ENCODE measurements at regions not wholly inside any gene's neighbourhood (a gene's known extent, or its start where the extent isn't known, plus 50 kb on each side); places are given as distances from the start of the nearest gene placed in this dataset.
"Not testable (repeated sequence)": the region's sequence is repeated elsewhere in the genome, so short reads cannot be mapped to it uniquely, and the experiment has no call there.

DNA sequence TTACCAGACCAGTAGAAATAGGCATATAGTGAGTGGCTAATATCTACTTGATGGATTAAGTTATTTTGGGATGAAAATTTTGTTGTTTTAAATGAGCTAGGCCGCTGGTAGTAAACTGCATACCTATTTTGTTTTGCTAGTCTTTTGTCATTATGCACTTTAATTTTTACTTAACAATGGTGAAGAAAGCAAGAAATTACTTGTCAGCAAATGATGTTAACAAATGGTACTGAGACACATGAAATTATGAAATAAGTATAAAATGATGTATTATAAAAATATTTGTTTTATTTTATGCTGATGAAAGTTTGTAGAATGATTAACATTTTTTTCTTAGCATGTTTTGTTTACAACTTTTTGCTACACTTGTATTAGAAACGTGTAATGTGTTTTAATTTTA is 807.7 kb downstream of the TBC1D32 start:
- intact Hi-C loops (cut with micrococcal nuclease): no loop called here

DNA sequence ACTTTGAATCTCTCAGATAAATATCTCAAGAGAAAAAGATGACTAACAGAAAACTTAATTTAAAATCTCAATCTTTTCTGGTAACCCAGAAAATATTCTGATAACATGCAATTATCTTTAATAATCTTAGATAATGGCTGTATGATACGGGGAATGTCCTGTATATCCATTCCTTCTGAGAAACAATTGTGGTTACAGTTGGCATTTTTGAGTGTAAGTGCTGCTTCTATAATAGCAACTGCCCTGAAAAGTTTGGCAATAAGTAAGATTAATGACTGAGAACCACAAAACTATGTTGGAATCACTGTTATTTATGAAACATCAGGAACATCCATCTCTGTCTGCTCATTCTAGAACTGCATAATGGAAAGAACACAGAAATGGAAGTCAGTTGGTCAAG is 819.7 kb downstream of the TBC1D32 start:
- intact Hi-C loops (cut with micrococcal nuclease): no loop called here

DNA sequence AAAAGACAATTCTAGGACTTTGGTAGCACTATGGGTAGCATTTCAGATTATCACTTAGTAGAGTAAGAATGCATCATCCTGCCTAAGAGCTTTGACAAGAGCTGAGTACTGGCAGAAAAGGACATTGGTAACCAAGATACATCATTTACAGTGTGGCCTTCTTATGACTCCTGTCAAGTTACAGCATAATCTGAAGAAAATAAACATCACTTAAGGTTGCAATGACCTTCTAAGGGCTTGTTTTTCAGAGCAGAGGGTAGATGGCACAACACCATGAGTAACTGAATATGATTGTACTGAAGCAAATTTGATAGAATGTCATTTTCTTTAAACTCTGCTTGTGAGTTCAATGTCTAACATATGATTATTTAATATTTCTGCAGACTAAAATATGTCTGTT is 822.6 kb downstream of the TBC1D32 start:
- intact Hi-C loops (cut with micrococcal nuclease): no loop called here

- intact Hi-C loops (cut with micrococcal nuclease): no loop called here
These were observed 835.6 kb downstream of the TBC1D32 start for GRCh38 chr6:120498711-120499110.

- intact Hi-C loops (cut with micrococcal nuclease): no loop called here
These were observed 837.6 kb downstream of the TBC1D32 start for GRCh38 chr6:120496661-120497060.

DNA sequence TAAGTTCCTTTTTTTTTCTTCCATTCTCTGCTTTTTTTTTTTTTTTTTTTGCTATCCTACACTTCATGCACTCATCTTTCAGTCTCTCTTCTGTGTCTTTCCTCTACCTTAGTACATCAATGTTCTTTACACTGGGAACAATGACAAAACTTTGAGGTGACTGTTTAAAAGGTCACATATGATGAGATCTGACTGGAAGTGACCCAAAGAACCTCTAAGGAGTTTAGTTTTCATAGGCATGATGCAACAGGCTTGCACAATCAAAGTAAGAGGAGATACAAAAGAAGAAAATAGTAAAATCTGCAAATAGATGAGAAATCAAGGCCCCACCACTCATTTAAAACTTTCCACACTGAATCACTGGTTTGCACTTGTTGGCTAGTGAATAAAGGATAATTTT is 840.8 kb downstream of the TBC1D32 start:
- intact Hi-C loops (cut with micrococcal nuclease): no loop called here

DNA sequence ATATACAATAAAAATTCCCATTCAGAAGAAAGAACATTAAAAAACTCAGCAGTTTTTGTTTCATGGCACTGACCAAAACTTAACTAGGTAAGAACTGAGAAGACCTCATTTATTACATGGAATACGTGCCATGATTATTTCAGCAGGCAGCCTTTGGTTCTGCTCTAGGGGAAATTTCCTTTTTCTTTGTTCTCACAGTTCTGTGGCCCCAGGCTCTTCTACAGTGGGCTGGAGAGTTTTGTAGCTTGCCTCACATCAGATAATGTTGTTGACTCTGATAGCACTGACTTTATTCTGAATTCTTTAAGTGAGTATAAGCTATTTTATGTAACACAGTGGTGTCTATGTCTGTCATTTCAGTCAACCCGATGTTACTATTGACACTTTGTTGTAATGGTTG is 844.3 kb downstream of the TBC1D32 start:
- intact Hi-C loops (cut with micrococcal nuclease): no loop called here

GRCh38 chr6:120484146-120484545 is 850.1 kb downstream of the TBC1D32 start:
- intact Hi-C loops (cut with micrococcal nuclease): no loop called here

DNA sequence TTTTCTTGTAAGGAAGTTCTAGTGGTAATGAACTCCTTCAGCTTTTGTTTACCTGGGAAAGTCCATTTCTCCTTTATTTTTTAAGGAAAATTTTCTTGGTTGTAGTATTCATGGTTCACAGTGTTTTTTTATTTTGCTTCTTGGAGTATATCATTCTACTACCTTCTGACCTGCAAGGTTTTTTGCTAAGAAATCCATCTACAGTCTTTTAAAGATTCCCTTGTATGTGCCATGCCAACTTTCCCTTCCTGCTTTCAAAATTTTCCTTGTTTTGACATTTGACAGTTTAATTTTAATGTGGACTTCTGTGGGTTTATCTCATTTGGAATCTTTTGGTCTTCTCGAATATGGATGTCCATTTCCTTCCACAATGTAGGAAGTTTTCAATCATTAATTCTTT is 855.6 kb downstream of the TBC1D32 start:
- intact Hi-C loops (cut with micrococcal nuclease): no loop called here

- intact Hi-C loops (cut with micrococcal nuclease): no loop called here
These were observed 860.5 kb downstream of the TBC1D32 start for GRCh38 chr6:120473804-120474203.

DNA sequence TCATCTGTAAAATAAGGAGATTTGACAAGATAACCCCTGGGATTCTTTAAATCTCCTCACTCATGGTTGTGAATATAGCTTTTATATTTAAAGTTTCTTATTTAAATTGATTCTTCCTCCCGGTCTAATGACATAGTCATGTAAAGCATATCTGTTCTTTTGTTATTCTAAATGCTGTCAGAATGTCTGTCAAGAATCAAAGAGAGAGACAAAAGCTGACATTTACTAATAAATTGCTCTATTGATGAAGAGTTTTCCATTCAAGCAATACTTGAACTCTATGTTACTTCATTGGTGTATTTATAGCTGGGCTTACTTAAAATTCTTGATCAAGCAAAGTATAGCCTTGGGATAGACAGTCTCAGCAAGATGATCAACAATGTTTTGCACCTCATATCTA is 865.8 kb downstream of the TBC1D32 start:
- intact Hi-C loops (cut with micrococcal nuclease): no loop called here

DNA sequence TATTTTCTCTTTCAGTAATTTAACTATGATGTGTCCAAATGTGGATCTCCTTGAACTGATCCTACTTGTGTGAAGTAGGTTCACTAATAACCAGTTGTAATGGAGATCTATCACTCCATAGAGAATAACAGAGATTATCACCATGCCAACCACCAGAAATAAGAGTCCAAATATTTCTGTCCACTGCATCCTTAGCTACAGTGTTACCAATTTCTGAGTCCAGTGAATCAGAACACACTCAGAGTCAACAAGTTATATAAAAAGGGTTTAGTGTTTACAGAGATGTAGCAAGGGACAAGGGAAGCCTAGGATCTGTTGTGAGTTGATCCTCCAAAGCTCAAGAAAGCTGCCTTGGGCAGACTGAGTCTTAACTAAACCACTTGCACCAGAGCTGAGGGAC is 882.8 kb downstream of the TBC1D32 start:
- intact Hi-C loops (cut with micrococcal nuclease): no loop called here

DNA sequence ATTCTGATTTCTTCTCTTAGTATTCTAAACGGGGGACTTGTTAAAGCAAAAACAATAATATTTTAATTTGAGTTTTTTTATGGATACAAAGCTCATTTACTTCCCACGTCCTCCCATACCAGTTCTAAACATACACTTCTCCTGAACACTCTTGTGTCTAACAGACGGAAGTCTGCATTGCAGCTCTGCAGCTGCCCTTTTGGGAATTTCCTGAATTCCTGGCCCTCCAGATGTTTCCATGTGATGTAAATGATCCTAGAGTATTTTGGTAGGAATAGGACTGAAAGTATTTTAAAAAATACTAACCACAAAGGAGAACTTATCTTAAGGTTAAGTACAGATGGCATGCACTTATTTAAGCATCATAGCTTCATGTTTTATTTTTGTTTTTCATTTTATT is 886.7 kb downstream of the TBC1D32 start:
- intact Hi-C loops (cut with micrococcal nuclease): no loop called here

GRCh38 chr6:120432840-120433239 is 901.4 kb downstream of the TBC1D32 start:
- intact Hi-C loops (cut with micrococcal nuclease): not testable (repeated sequence)

DNA sequence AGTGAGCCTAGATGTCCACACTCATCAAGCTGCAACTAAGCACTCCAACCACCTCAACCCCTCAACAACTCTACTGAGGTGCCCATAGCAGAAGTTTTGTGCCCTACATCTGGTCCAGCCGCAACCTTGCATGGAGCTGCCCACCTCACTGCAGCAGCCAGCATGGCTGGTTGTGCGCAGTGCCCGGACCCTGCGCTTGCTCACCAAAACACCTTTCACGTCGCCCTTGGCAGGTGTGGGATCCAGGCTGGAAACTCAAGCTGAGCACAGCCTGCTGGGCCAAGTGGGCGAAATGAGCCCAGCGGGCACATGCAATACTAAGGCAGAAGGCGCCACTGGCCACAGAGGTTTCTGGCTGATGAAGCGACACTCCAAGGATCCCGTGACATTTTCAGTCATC is 902.4 kb downstream of the TBC1D32 start:
- intact Hi-C loops (cut with micrococcal nuclease): no loop called here

DNA sequence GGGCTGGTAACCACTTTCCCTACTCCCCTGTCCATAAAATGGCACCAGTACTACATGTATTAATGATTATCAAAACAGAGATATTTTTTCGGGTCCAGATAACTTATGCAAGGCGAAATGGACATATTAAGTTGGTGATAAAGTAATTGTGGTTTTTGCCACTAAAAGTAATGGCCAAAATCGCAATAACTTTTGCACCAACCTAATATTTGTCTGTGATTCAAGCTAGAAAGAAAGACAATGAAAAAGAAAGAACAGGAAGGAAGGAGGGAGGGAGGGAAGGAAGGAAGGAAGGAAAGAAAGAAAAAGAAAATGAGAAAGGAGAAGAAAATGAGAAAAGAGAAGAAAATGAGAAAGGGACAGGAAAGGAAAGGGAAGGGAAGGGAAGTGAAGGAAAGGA is 922.9 kb downstream of the TBC1D32 start:
- intact Hi-C loops (cut with micrococcal nuclease): no loop called here

- intact Hi-C loops (cut with micrococcal nuclease): no loop called here
These were observed 923.7 kb downstream of the TBC1D32 start for GRCh38 chr6:120410586-120410985.

DNA sequence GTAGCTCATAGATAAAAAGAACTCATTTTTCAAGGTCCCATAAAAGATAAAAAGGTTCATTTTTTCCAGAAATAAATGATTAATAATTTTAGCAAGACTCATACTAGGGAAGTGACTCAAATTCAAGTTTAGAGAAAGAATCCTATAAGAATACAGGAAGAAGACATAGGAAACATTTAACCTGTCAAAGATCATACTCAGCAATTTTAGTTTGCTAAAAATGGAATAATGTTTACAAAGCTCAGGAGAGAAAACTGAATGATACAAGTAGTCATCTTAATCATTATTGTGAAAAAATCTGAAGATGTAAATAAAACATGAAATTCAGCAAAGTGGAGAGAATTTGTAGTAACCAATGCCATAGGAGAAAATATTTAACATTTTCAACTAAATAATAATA is 926.6 kb downstream of the TBC1D32 start:
- intact Hi-C loops (cut with micrococcal nuclease): no loop called here

GRCh38 chr6:120405947-120406346 is 928.3 kb downstream of the TBC1D32 start:
- intact Hi-C loops (cut with micrococcal nuclease): no loop called here

- intact Hi-C loops (cut with micrococcal nuclease): no loop called here
These were observed 938.5 kb downstream of the TBC1D32 start for GRCh38 chr6:120395784-120396183.

GRCh38 chr6:120395330-120395729 is 939.0 kb downstream of the TBC1D32 start:
- intact Hi-C loops (cut with micrococcal nuclease): no loop called here

- intact Hi-C loops (cut with micrococcal nuclease): no loop called here
These were observed 941.3 kb downstream of the TBC1D32 start for GRCh38 chr6:120392941-120393340.

DNA sequence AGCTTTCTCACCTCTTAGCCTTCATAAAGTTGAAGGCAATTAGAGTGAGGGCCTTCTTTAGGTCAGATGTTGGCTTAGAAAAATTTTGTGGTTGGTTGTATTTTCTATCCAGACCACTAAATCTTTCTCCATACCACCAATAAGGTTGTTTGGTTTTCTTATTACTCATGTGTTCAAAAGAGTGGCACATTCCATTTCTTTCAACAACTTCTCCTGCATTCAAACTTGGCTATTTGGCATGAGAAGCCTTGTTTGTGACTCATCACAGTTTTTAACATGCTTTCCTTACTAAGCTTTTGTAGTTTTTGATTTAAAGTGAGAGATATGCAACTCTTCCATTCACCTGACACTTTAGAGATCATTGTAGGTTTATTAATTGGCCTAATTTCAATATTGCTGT is 949.6 kb downstream of the TBC1D32 start:
- intact Hi-C loops (cut with micrococcal nuclease): no loop called here

DNA sequence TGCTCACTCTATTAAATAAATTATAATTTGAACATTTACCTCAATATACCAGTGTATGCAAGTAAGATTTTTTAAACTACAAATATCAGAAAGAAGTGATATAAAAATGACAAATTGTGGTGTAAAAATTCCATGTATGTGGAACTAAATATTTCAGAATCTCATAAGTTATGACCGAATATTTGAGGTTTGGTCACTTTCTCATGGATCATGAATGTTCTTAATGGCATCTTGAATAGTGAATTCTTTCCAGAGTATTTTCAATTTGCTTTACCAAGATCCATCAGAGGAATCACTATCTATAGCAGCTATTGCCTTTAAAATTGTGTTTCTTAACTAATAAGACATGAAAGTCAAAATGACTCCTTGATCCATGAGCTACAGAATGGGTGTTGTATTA is 950.6 kb downstream of the TBC1D32 start:
- intact Hi-C loops (cut with micrococcal nuclease): no loop called here
